ENCODE measurements at regions not wholly inside any gene's neighbourhood (a gene's known extent, or its start where the extent isn't known, plus 50 kb on each side); places are given as distances from the start of the nearest gene placed in this dataset.

DNA sequence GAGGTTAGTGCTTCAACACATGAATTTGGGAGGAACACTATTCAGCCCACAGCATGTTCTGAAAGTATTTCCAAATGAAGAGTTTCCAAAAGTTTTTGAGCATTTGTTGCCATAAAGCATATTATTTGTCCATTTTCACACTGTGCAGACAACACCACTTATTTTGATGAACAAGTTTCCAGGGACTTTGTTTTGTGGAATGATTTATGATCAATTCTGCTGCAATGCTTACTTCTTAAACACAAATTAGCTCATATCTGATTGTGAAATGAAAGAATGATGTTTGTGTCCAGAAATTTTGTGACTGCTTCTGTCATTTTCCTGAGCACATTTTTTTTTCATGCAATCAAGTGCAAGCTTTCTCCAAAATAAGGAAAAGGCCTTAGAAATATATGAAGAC is 205.3 kb downstream of the RAP2A start:
- DNase-seq, result no peak

DNA sequence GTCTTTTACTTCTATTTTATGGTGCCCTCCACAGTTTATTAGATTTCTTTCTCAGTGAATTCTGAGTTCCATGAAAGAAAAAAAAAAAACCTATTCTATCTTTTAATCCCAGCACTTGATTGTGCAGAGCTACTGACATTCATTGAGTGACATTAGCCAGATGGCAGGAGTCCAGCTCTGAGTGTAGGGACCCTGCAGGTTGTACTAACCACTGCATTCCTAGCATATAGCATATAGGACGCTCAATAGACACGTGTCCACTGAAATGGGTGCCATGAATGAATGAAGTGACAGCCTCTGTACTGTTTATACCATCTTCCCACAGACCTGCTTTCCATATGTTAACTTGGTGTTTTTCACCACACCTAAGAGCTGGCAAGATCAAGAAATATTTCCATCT is 206.3 kb downstream of the RAP2A start:
- no peak for DNase-seq

DNA sequence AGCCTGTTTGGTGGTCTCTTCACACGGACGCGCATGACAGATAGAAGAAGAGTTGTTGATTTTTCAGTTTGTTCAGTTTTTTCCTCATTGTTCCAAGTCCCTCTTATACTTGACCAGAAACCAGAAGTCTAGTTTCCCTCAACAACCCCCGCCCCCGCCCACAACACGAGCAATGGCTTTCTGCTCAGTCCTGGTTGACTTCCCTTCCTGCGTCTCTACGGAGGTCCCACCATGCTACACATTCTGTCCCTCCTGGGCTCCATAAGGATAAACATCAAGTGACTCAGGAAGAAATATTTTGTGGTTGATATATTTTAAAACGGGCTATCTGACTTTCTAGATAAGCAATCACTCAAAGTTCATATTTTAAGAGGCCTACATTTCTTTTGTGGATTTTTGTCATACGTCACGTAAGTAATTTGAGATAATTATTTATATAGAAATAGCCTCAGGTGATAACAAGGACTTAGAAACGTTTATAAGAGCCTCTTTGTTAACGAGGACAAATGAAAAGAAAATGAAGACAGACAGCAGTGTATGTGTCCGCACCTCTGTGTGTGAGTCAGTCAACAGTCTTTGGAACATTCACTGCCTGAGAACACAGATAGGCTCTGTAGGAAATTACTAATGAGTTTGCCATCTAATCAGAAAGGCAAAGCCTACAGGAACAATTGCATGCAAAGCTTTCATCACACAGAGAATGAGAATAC is 214.4 kb downstream of the RAP2A start:
- DNase-seq, result no peak

DNA sequence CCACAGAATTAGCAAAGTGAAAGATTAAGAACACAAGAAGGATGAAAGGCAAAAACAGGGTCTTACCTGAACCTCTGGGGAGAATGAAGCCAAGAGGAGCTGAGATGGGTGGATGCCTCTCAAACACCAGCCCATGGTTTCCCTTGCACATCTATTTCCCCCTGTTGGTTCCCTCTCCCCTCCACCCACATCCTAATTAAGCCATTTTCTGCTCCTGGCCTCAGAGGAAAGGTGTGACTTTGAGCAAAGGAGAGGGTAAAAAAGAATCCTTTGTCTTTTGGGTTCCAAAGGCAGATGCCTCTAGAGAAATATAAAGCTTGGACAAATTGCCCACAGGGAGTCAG is 214.9 kb downstream of the RAP2A start:
- no peak for DNase-seq

DNA sequence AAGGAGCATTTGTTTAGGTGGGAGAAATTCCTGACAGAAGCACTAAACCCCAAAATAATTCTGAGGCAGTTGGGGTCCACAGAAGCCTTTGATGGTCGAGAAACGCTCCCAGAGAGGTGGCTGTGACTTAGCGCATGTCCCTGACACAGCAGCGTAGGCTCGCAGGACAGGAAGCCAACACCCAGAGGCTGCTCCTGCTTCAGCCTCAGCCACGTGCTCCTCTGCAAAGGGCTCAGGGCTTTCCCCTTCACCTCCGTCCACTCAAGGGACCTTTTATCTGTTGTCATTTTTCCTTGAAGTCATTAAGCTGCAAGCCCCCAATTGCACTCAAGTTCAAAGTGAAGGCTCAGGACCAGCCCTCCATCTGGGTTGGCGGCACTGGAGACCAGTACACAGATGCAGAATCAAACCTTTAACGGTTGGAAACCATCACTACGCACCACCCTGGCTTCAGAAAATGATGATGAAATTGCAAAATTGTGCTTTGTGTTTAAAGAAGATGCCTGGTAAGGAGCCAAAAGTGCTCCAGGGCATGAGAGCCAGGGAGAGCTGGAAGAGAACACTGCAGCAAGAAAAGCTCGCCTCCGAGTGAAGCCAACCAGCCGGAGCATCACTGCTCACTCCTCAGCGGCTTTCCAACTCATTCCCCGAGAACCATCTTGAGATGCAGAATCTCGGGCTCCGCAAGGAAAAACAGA is 219.6 kb downstream of the RAP2A start:
- DNase-seq, result peak; percentile 29

DNA sequence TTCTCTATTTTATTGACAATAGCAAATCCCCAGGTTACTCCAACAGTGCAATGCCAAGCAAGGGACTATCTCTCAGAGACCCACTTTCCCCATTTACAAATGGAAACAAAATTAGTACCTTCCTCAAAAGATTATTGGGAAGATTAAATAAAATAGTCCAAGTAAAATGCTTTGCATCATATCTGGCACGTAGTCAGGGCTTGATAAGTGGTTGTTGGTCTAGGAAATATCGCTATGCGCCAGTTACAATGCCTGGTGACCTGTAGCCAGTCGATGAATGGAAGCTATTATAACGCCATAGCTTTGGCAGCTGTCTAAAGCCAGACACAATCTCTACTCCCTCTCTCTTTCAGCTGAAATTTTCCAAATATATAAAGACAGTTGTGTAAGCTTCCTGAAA is 220.3 kb downstream of the RAP2A start:
- no peak for DNase-seq

DNA sequence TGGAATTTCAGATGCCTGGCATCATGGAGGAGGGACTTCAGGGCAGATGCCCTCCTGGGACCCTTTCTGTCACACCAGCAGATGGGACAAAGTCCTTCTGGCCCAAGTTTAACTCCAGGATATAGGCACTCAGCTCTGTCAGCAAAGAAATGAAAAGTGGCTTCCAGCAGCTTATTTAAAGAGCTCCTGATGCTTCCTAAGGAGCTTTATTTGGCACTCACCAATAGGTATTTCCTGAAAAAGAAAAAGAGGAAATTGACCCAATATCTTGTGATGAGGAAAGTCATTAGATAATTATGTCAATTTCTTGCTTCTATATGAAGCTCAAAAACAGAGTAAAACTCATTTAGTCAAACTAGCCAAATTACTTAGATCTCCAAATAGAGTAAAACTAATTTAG is 224.6 kb downstream of the RAP2A start:
- no peak for DNase-seq

DNA sequence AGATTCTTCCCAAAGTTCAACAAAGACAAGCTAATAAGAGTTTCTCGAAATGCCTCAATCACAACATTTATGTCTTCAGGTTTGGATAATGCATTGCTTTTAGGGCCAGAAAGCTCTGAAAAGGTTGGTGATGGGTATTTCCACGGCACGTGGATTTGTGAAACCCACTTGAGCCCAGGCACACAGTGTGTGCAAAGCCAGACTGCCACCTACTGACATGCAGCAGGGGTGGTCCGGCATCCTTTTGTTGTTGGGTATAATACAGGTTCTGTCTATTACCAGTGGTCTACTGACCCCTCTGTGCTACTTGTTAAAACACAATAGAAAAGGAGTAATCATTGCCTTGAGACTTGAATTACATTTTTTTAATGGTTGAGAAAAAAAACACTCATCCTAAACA is 225.6 kb downstream of the RAP2A start:
- DNase-seq, result no peak

DNA sequence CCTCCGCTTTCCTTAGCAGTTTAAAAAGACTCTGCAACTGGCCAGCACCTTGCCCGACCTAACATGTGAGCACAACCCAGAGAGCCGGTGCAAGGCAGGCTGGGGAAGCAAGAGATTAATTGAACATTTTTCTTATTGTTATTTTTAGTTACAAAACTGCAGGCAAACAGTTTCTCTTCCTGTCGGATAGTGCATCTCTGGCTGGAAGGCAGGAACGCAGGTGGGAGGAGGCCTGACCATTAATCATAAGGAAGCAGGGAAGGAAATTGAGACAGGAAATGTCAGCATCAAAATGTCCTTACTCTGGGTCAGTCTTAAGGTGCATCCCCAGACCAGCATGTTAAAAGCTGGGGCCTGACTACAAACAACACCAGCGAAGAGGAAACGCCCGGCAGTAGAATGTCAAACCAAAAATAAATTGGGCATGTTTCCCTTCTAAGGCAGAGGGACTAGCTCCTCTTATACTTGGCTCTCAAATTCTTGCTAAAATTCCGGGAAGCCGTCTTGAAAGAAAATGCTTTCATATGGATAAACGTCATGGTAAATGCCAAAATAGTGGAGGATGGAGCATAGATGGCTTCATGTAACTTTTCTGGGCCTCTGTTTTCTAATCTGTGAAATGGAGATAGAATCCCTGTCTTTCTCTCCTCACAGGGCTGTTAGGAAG is 226.8 kb downstream of the RAP2A start:
- DNase-seq, result no peak

DNA sequence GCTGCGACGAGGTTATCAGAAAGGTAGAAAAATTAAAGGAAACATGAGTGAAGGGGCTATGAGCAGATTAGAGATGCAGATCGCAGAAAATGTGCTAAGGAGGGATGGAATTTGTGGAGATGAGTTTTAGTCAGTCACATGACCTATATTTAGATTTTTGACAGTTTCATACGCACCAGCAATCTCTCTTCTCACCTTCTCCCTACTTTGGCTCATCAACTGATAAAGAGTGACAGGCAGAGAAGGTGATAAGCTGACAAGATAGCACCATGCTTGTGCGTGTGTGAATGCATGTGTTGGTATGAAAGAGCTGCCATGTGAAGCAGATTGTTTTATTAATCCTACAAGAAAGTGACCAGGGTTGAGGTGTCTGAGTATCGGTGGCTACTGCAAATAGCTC is 252.6 kb downstream of the RAP2A start:
- no peak for DNase-seq

DNA sequence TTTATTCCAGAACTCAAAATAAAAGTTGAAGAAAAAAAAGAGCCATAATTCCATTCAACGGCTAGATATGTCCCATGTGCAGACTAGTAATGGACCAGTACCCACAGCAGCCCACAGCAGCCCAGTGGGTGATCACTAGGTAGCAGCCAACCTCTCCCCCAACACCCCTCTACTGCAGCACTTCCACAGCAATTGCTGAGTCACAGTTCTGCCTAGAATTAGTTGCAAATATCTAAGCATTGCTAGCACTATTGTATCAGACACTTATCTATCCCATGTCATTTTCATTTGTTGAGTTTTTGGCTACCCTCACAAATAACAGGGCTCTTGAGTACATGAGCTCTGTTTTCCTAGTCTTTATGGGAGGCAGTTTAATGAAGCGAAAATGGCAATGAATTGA is 258.7 kb downstream of the RAP2A start:
- no peak for DNase-seq

DNA sequence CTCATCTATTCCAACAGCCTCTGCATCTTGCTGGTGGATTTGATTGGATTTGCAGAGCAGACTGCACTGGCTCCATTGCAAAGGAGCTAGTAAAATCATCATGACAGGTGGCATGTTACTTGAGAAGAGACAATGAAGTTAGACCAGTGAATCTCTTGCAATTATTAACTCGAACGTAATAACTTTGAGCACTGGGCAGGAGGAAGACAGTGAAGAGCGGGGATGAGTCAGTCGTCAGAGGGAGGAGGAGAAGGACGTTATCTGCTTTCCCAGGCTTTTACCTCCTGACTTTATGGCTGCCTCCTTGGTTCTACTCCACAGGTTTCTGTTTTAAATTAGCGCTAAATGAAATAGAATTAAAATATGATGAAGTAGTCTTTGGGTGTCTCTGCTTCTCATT is 257.8 kb upstream of the IPO5 start:
- DNase-seq, result no peak

DNA sequence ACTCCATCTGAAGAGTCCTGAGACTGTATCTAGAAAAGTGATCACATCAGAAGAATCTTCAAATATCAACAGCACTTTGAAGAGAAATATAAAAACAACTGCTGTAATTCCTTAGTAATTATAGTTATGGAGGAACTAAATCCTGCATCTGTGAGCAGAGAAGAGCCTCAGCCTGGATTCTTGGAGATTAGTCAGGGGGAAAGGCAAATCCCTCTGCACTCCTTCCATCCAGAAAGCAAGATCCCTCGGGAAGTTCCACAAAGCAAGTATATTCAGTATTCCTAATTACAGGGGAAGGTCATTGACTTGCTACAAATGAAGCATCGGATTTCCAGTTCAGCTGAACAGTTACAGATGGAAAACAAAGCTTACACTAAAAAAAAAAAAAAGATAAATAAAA is 256.6 kb upstream of the IPO5 start:
- no peak for DNase-seq

DNA sequence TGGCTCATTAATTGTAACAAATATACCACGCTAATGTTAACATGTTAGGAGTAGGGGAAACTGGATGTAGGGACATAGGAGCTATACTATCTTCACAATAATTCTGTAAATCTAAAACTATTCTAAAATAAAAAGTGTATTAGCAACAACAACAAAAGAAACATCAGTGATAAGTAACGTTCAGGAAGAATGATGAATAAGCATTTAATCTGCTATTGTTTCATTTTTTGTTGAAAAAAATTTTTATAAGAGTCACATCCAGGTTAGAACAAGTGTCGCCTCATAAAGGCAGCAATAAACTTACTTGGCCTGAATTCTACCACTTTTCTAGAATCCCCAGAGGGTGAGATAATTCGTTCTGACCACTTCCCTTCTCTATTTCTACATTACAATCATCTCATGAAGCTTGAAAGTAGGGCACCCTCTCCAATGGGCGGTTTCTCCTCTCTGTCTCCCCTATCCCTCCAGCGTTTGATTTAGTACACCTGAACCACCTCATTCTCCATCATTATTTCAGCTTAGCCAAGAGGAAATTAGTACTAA is 253.1 kb upstream of the IPO5 start:
- DNase-seq, result no peak

DNA sequence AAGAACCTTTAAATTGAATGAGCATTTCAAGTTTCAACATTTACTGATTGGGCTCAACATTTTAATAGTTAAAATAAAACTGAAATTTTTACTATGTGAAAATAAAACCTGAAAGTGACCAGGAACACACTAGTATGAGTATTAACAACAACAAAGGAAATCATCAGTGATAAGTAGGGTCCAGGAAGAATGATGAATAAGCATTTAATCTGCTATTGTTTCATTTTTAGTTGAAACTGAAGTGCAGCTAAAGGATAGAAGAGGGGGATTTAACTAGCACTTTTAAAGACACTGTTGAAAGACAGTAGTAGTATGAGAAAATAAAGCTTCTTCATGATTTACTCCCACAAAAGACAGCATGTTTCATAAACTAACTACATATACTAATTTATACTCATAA is 250.9 kb upstream of the IPO5 start:
- no peak for DNase-seq

DNA sequence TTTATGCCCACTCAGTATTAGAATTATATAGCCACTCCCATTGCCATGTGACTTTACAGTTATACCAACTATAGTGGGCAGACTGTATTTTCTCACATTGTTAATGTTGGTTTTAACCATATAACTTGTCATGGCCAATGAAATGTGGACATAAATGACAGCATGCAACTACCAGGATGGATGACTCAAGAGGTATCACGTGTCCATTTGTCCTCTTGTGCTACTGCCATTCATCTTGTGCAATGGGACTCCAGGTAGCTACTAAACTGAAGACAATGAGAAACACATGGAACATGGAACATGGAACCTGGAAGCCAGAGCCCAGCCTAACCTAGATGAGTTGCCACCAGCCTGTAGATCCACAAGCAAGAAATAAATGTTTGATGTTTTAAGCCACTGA is 242.7 kb upstream of the IPO5 start:
- DNase-seq, result no peak

DNA sequence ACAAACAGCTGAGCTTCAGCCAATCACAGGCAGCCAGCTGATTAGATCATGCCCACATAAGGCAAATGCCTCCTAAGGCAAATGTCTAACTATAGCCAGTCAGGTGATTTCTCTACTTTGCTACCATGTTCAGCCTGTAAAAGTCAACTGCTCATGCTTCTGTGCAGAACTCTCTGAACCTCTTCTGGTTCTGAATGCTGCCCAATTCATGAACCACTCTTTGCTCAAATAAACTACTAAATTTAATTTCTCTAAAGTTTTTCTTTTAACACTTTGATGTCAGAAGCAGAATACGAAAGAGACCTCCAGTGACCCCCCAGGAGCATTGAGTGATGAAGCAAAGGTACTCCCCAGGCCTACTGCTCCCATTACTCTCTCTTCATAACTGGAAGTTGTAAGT is 240.7 kb upstream of the IPO5 start:
- no peak for DNase-seq

DNA sequence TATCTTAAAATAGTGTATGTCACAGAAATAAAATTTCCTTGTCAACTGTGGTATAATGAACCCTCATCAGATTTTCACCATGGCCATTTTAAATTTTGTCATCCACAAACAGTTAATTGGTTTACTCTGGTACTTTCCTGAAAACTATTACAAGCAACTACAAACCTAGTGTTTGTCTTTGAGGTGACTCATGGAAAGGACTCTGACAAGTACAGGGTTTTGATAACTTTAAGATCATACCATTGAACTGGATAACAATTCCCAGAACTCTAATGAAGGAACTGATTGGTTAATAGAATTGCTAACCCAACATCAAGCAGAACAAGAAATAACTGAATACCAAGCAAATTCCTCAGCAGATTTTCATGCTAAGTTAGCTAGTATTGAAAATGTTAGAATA is 237.7 kb upstream of the IPO5 start:
- DNase-seq, result no peak

DNA sequence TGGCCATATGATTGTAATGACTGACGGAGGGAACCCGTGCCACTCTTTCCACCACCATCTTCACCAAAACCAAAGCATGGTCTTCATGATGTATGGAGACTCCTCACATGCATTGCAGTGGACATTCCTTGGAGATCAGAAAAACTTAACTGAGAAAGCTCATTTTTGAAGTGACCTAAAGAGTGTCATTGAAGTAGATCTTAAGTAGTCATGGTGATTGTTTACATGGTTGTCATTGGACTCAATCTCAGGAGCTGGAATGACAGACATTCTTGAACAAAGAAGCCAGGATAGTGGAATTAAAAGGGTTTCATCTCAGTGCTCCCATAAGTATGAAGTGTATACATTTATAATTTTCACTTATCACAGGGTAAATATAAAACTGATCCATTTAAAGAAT is 236.7 kb upstream of the IPO5 start:
- DNase-seq, result no peak

DNA sequence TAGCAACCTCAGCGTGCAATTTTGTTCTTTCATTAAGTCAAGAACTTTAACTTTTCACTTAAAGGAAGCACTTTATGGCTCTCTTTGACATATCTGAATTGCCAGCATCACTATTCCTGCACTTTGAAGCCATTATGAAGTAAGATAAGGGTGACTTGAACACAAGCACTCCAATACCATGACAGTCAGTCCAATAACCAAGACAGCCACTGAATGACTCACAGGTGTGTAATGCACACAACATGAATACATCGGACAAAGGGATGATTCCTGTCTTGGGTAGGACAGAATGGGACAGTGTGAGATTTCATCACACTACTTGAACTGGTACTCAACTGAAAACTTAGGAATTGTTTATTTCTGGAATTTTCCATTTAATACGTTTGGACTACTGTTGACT is 233.7 kb upstream of the IPO5 start:
- no peak for DNase-seq

DNA sequence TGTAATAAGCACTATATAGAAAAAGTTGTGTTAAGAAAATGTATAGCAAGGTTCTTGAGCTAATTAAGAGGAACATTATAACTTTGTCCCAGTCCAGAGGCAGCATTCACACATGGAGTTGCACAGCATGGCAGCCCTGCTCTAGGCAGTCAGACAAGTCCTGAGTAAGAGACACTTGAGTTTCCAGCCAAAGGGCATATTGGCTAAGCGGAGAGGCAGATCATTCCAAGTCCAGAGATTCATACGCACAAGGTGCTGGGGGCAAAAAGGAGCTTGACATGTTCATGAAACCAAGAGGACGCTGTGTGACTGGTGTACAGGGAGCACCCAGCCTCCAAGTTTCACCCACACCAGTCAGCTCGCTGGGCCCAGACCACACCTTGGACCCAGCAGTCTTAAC is 232.6 kb upstream of the IPO5 start:
- DNase-seq, result no peak

DNA sequence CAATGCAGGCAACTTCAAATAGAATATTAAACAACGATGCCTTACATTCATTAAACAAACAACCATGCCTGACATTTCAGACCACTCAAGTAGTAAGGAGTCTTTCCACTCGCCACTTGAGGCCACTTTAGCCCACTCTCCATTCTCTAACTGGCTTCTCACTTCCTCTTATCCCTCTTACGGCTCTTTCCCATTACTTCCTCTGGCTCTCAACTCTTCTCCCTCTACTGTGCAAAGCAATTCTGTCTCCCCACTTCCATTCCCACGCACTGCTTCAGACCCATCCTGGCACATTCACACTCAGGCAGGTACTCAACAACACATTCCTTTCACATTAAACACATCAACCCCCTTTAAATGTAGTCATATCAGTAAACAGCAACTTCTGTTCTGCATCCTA is 229.8 kb upstream of the IPO5 start:
- DNase-seq, result peak; percentile 93

DNA sequence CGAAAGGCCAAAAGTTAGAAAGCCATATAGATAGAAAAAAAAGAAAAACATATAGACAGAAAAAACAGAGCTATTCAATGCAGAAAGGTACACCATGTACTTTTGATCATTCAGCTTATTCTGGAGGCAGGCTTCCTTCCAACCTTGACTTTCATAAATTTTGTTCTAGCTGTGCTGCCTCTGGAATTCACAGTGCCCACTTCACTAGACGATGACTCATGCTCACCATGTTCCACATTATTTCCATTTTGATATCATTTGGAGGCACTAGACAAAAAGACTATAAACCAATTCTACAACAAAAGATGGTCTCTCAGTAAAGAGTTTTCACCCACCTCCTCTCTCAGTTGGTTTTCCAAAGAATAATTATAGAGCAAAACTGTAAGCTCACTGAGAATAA is 229.0 kb upstream of the IPO5 start:
- no peak for DNase-seq

DNA sequence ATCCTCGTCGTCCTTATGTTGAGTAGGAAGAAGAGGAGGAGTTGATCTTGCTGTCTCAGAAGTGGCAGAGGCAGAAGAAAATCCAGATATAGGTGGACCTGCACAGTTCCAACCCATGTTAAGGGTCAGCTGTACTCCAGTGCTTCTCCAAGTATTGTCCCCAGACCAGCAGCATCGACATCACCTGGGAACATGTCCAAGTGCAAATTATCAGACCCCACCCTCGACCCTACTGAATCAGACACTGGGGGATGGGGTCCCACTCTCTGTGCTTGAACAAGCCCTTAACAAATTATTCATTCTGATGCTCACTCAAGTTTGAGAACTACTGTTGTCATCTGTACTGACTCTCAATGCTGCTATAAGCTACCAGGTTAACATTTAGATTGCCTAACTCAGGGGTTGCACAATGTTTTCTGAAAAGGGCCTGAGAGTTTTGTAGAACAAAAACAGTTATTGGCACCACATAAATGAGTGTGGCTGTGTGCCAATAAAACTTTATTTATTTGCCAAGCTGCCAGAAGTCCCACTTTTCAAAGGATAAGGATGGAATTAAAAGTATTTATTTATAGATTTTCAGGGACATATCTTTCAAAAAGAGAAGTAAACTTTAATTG is 226.7 kb upstream of the IPO5 start:
- DNase-seq, result no peak

Data from DMS79 treated with DMSO at 0.1 percent for 48 hours (cell line).